Keratinocyte (primary cell): ENCODE measurements at regions not wholly inside any gene's neighbourhood (a gene's known extent, or its start where the extent isn't known, plus 50 kb on each side); places are given as distances from the start of the nearest gene placed in this dataset.

Experiments used
- DNase-seq: peaks from one replicate; pipeline ENCODE4 v3.0.0-alpha.2; 2011; ENCODE audit warnings: low read depth, missing footprints, low spot score
- FAIRE-seq: peaks from 2 replicates; lab custom pipeline; 2011; peaks lifted over from hg19 to GRCh38; lab: Jason Lieb, UNC
- H2AFZ ChIP-seq: 2 replicates; pipeline ENCODE4 v1.6.0; 2012; ENCODE audit warnings: low read length, control low read depth, inconsistent platforms; ENCODE audit not compliant: control insufficient read depth
- H3K27ac ChIP-seq: 2 replicates; pipeline ENCODE4 v1.5.1; 2011; ENCODE audit warnings: low read length; ENCODE audit not compliant: control insufficient read depth, insufficient read depth
- H3K27me3 ChIP-seq: 3 replicates; pipeline ENCODE4 v1.6.0; 2011; ENCODE audit warnings: low read length; ENCODE audit not compliant: control insufficient read depth, insufficient read depth; ENCODE audit errors: extremely low read depth
- H3K36me3 ChIP-seq, 2 experiments: 2 replicates in 1 of 2; 3 replicates in 1 of 2; pipeline ENCODE4 v1.5.1; 2011; ENCODE audit warnings: low read length in 2 of 2, mild to moderate bottlenecking in 1 of 2; ENCODE audit not compliant: control insufficient read depth in 2 of 2, insufficient read depth in 2 of 2; ENCODE audit errors: extremely low read depth in 1 of 2
- H3K4me1 ChIP-seq: 3 replicates; pipeline ENCODE4 v1.5.1; 2011; ENCODE audit warnings: low read length; ENCODE audit not compliant: control insufficient read depth, insufficient read depth; ENCODE audit errors: extremely low read depth
- H3K4me2 ChIP-seq: 3 replicates; pipeline ENCODE4 v1.6.0; 2011; ENCODE audit warnings: low read depth, low read length; ENCODE audit not compliant: control insufficient read depth, insufficient read depth; ENCODE audit errors: extremely low read depth
- H3K4me3 ChIP-seq, 3 experiments: fragments of 200-600 bp in 1 of 3; sonication (generic) in 1 of 3; 2 replicates in 2 of 3; 3 replicates in 1 of 3; pipeline ENCODE4 v1.5.1; 2011 to 2016; ENCODE audit warnings: low read length in 3 of 3, mild to moderate bottlenecking in 3 of 3, control low read depth in 2 of 3, inconsistent platforms in 1 of 3, low read depth in 1 of 3, mixed read lengths in 1 of 3, mixed run types in 1 of 3, moderate library complexity in 1 of 3; ENCODE audit not compliant: control insufficient read depth in 2 of 3, insufficient read depth in 2 of 3; ENCODE audit errors: extremely low read depth in 1 of 3
- H3K79me2 ChIP-seq: 2 replicates; pipeline ENCODE4 v1.6.0; 2012; ENCODE audit warnings: low read length; ENCODE audit not compliant: control insufficient read depth, insufficient read depth
- H3K9ac ChIP-seq: 3 replicates; pipeline ENCODE4 v1.6.0; 2011; ENCODE audit warnings: low read length; ENCODE audit not compliant: control insufficient read depth, insufficient read depth; ENCODE audit errors: extremely low read depth
- H3K9me1 ChIP-seq: 3 replicates; pipeline ENCODE4 v1.6.0; 2011; ENCODE audit warnings: low read length; ENCODE audit not compliant: control insufficient read depth, insufficient read depth; ENCODE audit errors: extremely low read depth
- H3K9me3 ChIP-seq: 2 replicates; pipeline ENCODE4 v1.5.1; 2012; ENCODE audit warnings: low read depth, low read length; ENCODE audit not compliant: control insufficient read depth
- H4K20me1 ChIP-seq: 3 replicates; pipeline ENCODE4 v1.6.0; 2011; ENCODE audit warnings: low read length; ENCODE audit not compliant: control insufficient read depth, insufficient read depth; ENCODE audit errors: extremely low read depth
- EZH2 ChIP-seq: IDR thresholded peaks from one replicate; pipeline ENCODE4 v1.6.1; 2012; ENCODE audit warnings: inconsistent platforms, mild to moderate bottlenecking, low read length, moderate library complexity
- dilution Hi-C: fragments of 300-500 bp; cut with MboI; formaldehyde crosslinking; loops from one replicate; pipeline ENCODE4 v1.7.0; 2020; ENCODE audit warnings: low sequenced_read_pairs; ENCODE audit not compliant: extremely low pct_ligation_motif_present
- TF ChIP-seq, protein P1 (sequence below), 3 experiments: IDR thresholded peaks in 1 of 3; conservative IDR thresholded peaks in 1 of 3; optimal IDR thresholded peaks in 1 of 3; 2 replicates in 2 of 3; 3 replicates in 1 of 3; pipeline versions ENCODE3 to v1.5.1; 2011; ENCODE audit warnings: low read length in 3 of 3, mild to moderate bottlenecking in 3 of 3, moderate library complexity in 2 of 3, control low read depth in 1 of 3, inconsistent platforms in 1 of 3; ENCODE audit not compliant: insufficient read depth in 2 of 3; ENCODE audit errors: extremely low read depth in 1 of 3

DNA sequence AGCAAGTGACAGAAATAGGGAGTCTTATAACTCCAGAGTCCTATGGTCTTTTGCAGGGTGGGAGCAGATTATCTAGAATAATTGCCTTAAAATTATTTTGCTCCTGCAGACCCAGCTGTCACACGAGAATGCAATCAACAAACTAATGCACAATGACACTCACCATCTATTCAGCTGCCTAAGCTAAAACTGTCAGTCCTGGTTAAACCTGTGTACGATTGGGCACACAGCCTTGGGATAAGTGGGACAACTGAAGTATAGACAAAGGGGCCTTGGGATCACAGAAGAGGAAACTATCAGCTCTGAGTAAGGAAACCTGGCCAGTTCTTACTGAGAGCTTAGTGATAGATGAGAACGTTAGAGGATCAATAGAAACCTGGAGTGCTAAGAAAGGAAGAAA lies 595.9 kb upstream of the KIRREL3 start:
- Histone ChIP-seq H3K27ac (no peak overlapping the region), H3K27me3 (no peaks in the 10 kb centered on the region), H4K20me1 (no peaks in the 10 kb centered on the region), H3K4me1 (no peaks in the 10 kb centered on the region), H3K36me3 (no peaks in the 10 kb centered on the region), H3K4me2 (no peak overlapping the region), H3K79me2 (no peaks in the 10 kb centered on the region), H3K4me3 (no peak overlapping the region), H3K9ac (no peak overlapping the region), H3K9me3 (peaks cover 2% of the 10 kb centered on the region), H2AFZ (no peak overlapping the region), H3K9me1 (no peaks in the 10 kb centered on the region)
- DNase-seq (no peak), FAIRE-seq (no peak)
- dilution Hi-C loops = no loop called here
- TF ChIP-seq EZH2 = no peak
- TF ChIP-seq, protein P1, sequence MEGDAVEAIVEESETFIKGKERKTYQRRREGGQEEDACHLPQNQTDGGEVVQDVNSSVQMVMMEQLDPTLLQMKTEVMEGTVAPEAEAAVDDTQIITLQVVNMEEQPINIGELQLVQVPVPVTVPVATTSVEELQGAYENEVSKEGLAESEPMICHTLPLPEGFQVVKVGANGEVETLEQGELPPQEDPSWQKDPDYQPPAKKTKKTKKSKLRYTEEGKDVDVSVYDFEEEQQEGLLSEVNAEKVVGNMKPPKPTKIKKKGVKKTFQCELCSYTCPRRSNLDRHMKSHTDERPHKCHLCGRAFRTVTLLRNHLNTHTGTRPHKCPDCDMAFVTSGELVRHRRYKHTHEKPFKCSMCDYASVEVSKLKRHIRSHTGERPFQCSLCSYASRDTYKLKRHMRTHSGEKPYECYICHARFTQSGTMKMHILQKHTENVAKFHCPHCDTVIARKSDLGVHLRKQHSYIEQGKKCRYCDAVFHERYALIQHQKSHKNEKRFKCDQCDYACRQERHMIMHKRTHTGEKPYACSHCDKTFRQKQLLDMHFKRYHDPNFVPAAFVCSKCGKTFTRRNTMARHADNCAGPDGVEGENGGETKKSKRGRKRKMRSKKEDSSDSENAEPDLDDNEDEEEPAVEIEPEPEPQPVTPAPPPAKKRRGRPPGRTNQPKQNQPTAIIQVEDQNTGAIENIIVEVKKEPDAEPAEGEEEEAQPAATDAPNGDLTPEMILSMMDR (optimal IDR thresholded peaks at IDR 0.05 in 1 of 3, IDR thresholded peaks at IDR 0.05 in 1 of 3, conservative IDR thresholded peaks at IDR 0.05 in 1 of 3; ENCODE audit: extremely low read depth in 1 of 3, insufficient read depth in 2 of 3, low read length in 3 of 3) = no peak

DNA sequence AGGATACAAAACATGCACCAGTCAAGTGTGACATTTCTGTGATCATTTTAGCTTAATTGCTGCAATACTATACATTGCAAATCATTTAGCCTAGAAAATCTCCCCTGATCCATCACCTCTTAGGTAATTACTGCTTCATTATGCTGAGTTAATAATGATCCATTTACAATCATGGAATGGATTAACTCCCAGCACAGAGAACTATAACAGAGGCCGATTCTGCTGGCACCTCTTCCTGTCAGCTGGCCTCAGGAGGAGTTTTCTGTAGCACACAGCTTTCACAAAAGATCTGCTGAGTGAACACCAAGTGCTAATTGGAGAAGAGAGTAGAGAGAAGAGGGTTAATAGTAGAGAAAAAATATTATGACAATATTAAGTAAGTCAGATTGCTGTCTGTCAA lies 591.8 kb upstream of the KIRREL3 start:
- Histone ChIP-seq H3K27me3 (no peaks in the 10 kb centered on the region), H2AFZ (no peak overlapping the region)

More for the DNA sequence above, 591.8 kb upstream of the KIRREL3 start:
- Histone ChIP-seq H3K9ac (no peak overlapping the region), H3K9me3 (peaks cover 2% of the 10 kb centered on the region), H3K4me2 (no peak overlapping the region), H3K9me1 (no peaks in the 10 kb centered on the region), H3K4me1 (no peaks in the 10 kb centered on the region), H3K4me3 (no peak overlapping the region), H3K36me3 (no peaks in the 10 kb centered on the region), H3K27ac (no peak overlapping the region), H3K79me2 (no peaks in the 10 kb centered on the region), H4K20me1 (no peaks in the 10 kb centered on the region)
- dilution Hi-C loops = no loop called here
- no peak for FAIRE-seq
- no peak for TF ChIP-seq EZH2
- TF ChIP-seq, protein P1 (optimal IDR thresholded peaks at IDR 0.05 in 1 of 3, IDR thresholded peaks at IDR 0.05 in 1 of 3, conservative IDR thresholded peaks at IDR 0.05 in 1 of 3; ENCODE audit: extremely low read depth in 1 of 3, insufficient read depth in 2 of 3, low read length in 3 of 3) = no peak
- DNase-seq = no peak
